ENCODE measurements at regions not wholly inside any gene's neighbourhood (a gene's known extent, or its start where the extent isn't known, plus 50 kb on each side); places are given as distances from the start of the nearest gene placed in this dataset.
"Not testable (repeated sequence)": the region's sequence is repeated elsewhere in the genome, so short reads cannot be mapped to it uniquely, and the experiment has no call there.

DNA sequence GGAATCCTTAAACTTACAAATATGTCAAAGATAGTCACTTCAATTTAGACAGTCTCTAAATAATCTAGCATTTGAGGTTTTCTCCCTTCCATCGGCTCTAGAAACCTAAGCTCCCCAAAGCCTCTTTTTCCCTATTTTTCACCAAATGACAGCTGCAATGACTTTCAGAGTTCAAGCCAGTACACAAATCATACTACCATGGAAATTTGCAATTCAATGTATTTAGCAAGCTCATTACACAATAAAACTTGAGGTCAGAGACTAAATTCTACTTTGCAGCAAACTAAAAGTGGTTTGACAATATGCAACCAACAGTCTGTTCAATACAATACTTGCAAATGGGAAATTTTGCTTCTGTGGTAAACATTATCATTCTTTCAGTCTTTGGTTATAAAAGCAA is 80.3 kb downstream of the SKIDA1 start:
- Mint-ChIP-seq H3K27ac (ENCODE audit: unreplicated experiment) (no peak overlapping the region), H3K4me3 (ENCODE audit: unreplicated experiment) (no peak overlapping the region), H3K36me3 (ENCODE audit: low read depth, unreplicated experiment) (no peaks in the 10 kb centered on the region), H3K4me1 (ENCODE audit: unreplicated experiment) (peaks cover 12% of the 10 kb centered on the region), H3K9me3 (ENCODE audit: unreplicated experiment) (no peaks in the 10 kb centered on the region), H3K27me3 (ENCODE audit: unreplicated experiment) (peaks cover 6% of the 10 kb centered on the region)
- TF ChIP-seq, protein P1, sequence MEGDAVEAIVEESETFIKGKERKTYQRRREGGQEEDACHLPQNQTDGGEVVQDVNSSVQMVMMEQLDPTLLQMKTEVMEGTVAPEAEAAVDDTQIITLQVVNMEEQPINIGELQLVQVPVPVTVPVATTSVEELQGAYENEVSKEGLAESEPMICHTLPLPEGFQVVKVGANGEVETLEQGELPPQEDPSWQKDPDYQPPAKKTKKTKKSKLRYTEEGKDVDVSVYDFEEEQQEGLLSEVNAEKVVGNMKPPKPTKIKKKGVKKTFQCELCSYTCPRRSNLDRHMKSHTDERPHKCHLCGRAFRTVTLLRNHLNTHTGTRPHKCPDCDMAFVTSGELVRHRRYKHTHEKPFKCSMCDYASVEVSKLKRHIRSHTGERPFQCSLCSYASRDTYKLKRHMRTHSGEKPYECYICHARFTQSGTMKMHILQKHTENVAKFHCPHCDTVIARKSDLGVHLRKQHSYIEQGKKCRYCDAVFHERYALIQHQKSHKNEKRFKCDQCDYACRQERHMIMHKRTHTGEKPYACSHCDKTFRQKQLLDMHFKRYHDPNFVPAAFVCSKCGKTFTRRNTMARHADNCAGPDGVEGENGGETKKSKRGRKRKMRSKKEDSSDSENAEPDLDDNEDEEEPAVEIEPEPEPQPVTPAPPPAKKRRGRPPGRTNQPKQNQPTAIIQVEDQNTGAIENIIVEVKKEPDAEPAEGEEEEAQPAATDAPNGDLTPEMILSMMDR (IDR thresholded peaks at IDR 0.05; ENCODE audit: unreplicated experiment): no peak
- DNase-seq (ENCODE audit: low spot score): no peak

DNA sequence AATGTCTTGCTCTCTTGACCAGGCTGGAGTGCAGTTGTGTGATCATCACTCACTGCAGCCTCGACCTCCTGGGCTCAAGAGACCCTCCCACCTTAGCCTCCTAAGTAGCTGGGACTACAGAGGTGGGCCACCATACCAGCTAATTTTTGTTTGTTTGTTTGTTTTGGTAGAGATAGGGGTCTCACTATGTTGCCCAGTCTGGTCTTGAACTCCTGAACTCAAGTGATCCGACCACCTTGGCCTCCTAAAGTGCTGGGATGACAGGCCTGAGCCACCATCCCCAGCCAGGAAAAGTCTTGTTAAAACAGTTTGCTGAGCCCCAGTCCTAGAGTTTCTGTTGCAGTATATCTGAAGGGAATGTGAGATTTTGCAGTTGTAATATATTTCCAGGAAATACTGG is 83.9 kb downstream of the SKIDA1 start:
- TF ChIP-seq, protein P1 (IDR thresholded peaks at IDR 0.05; ENCODE audit: unreplicated experiment): no peak
- Mint-ChIP-seq H3K27ac (ENCODE audit: unreplicated experiment) (no peak overlapping the region), H3K4me1 (ENCODE audit: unreplicated experiment) (peaks cover 12% of the 10 kb centered on the region), H3K36me3 (ENCODE audit: low read depth, unreplicated experiment) (no peaks in the 10 kb centered on the region), H3K9me3 (ENCODE audit: unreplicated experiment) (no peaks in the 10 kb centered on the region), H3K27me3 (ENCODE audit: unreplicated experiment) (peaks cover 6% of the 10 kb centered on the region), H3K4me3 (ENCODE audit: unreplicated experiment) (no peak overlapping the region)
- no peak for DNase-seq (ENCODE audit: low spot score)

DNA sequence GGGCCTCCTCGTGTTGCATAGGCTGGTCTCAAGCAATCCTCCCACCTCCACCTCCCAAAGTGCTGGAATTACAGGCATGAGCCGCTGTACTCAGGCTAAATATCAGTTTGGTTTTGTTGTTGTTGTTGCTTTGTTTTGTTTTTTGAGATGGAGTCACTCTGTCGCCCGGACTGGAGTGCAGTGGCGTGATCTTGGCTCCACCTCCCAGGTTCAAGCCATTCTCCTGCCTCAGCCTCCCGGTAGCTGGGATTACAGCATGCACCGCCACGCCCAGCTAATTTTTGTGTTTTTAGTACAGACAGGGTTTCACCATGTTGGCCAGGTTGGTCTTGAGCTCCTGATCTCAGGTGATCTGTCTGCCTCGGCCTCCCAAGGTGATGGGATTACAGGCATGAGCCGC is 86.6 kb downstream of the SKIDA1 start:
- not testable (repeated sequence) for DNase-seq (ENCODE audit: low spot score); H3K27ac Mint-ChIP-seq (ENCODE audit: unreplicated experiment); H3K4me3 Mint-ChIP-seq (ENCODE audit: unreplicated experiment); H3K36me3 Mint-ChIP-seq (ENCODE audit: low read depth, unreplicated experiment); H3K4me1 Mint-ChIP-seq (ENCODE audit: unreplicated experiment); H3K9me3 Mint-ChIP-seq (ENCODE audit: unreplicated experiment); H3K27me3 Mint-ChIP-seq (ENCODE audit: unreplicated experiment)

DNA sequence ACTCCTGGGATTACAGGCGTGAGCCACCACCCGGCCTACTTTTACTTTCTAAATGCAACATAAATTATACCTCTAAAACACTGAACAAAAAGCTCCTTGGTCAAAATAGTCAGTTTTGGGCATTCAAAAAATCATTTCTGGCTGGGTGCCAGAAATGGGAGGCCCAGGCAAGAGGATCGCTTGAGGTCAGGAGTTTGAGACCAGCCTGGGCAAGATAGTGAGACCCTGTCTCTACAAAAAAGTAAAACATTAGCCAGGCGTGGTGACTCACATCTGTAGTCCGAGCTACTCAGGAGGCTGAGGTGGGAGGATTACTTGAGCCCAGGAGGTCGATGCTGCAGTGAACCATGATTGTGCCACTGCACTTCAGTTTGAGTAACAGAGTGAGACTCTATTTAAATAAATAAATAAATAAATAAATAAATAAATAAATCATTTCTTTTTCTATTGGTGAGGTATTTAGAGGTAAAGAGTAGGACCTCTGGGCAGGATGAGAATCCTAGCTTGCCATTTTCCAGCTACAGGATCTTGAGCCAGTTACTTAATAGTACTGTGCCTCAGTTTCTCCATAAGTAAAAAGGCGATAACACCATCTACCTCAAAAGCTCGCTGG is 87.6 kb downstream of the SKIDA1 start:
- H3K27ac Mint-ChIP-seq (ENCODE audit: unreplicated experiment): no peak overlapping the region
- no peaks in the 10 kb centered on the region for H3K4me1 Mint-ChIP-seq (ENCODE audit: unreplicated experiment)
- no peak for DNase-seq (ENCODE audit: low spot score)
- no peak overlapping the region for H3K4me3 Mint-ChIP-seq (ENCODE audit: unreplicated experiment)
- peaks cover 4% of the 10 kb centered on the region for H3K27me3 Mint-ChIP-seq (ENCODE audit: unreplicated experiment)
- H3K36me3 Mint-ChIP-seq (ENCODE audit: low read depth, unreplicated experiment): no peaks in the 10 kb centered on the region
- TF ChIP-seq, protein P1 (IDR thresholded peaks at IDR 0.05; ENCODE audit: unreplicated experiment): no peak
- no peaks in the 10 kb centered on the region for H3K9me3 Mint-ChIP-seq (ENCODE audit: unreplicated experiment)

DNA sequence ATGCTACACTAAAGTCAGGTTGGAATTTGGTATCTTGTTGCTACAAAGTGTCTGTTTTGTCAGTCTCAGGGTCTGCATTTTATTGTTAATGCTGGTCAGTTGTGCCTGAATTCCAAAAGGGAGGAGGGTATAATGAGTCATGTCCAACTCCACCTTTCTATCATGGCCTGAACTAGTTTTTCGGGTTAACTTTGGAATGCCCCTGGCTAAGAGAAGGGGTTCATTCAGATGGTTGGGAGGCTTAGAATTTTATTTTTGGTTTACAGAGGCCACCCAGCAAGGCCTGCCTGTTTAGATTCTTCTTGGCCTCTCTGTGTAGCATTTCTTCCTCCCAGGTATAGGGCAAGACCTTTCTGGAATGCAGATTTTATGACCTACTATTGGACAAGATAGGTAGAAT is 93.2 kb downstream of the SKIDA1 start:
- TF ChIP-seq, protein P1 (IDR thresholded peaks at IDR 0.05; ENCODE audit: unreplicated experiment): no peak
- Mint-ChIP-seq H3K27ac (ENCODE audit: unreplicated experiment) (no peak overlapping the region), H3K9me3 (ENCODE audit: unreplicated experiment) (no peaks in the 10 kb centered on the region), H3K4me3 (ENCODE audit: unreplicated experiment) (no peak overlapping the region), H3K4me1 (ENCODE audit: unreplicated experiment) (no peaks in the 10 kb centered on the region), H3K27me3 (ENCODE audit: unreplicated experiment) (no peaks in the 10 kb centered on the region), H3K36me3 (ENCODE audit: low read depth, unreplicated experiment) (peaks cover 8% of the 10 kb centered on the region)
- no peak for DNase-seq (ENCODE audit: low spot score)
